Natural killer cell (primary cell): ENCODE measurements at regions not wholly inside any gene's neighbourhood (a gene's known extent, or its start where the extent isn't known, plus 50 kb on each side); places are given as distances from the start of the nearest gene placed in this dataset.
"Not testable (repeated sequence)": the region's sequence is repeated elsewhere in the genome, so short reads cannot be mapped to it uniquely, and the experiment has no call there.

Experiments used
- ATAC-seq, 3 donors: fragments of 150-1000 bp in 2 of 3; fragments of 200-7000 bp in 1 of 3; cut with Tn5 transposase; 1 replicate in 1 of 3; 2 replicates in 2 of 3; pipeline ENCODE4 v1.10.0; 2021; ENCODE audit warnings: mild to moderate bottlenecking in 2 of 3, moderate library complexity in 2 of 3
- DNase-seq, 2 donors: peaks; one replicate each; pipeline versions ENCODE4 v3.0.0 to v3.0.0-alpha.2; 2013 to 2021; ENCODE audit warnings: mixed read lengths in 1 of 2
- H3K27ac ChIP-seq: one replicate; pipeline ENCODE4 v1.5.1; 2013; ENCODE audit warnings: mild to moderate bottlenecking, low read length
- H3K27me3 ChIP-seq: one replicate; pipeline ENCODE4 v1.6.1; 2013; ENCODE audit warnings: low read length; ENCODE audit not compliant: control insufficient read depth, insufficient read depth
- H3K36me3 ChIP-seq: one replicate; pipeline ENCODE4 v1.6.1; 2013; ENCODE audit warnings: low read length; ENCODE audit not compliant: control insufficient read depth, insufficient read depth
- H3K4me1 ChIP-seq: one replicate; pipeline ENCODE4 v1.6.1; 2013; ENCODE audit warnings: low read length; ENCODE audit not compliant: control insufficient read depth, insufficient read depth
- H3K4me3 ChIP-seq: one replicate; pipeline ENCODE4 v1.5.1; 2013; ENCODE audit warnings: low read length
- H3K9me3 ChIP-seq: one replicate; pipeline ENCODE4 v1.6.1; 2013; ENCODE audit warnings: low read length; ENCODE audit not compliant: control insufficient read depth, insufficient read depth
- H3K27ac Mint-ChIP-seq, 2 donors: one replicate each; pipeline ENCODE4 v1.8.0; 2022; ENCODE audit warnings: mild to moderate bottlenecking in 2 of 2, mixed read lengths in 2 of 2, moderate library complexity in 1 of 2
- H3K27me3 Mint-ChIP-seq, 2 donors: one replicate each; pipeline ENCODE4 v1.8.0; 2022; ENCODE audit warnings: low read depth in 2 of 2, mixed read lengths in 2 of 2
- H3K36me3 Mint-ChIP-seq: one replicate; pipeline ENCODE4 v1.8.0; 2022; ENCODE audit warnings: mixed read lengths
- H3K4me1 Mint-ChIP-seq, 2 donors: one replicate each; pipeline ENCODE4 v1.8.0; 2022; ENCODE audit warnings: mixed read lengths in 2 of 2
- H3K4me3 Mint-ChIP-seq: one replicate; pipeline ENCODE4 v1.8.0; 2022; ENCODE audit warnings: mild to moderate bottlenecking, moderate library complexity, mixed read lengths
- H3K9me3 Mint-ChIP-seq, 2 donors: one replicate each; pipeline ENCODE4 v1.8.0; 2022; ENCODE audit warnings: mixed read lengths in 2 of 2
- WGBS: methylation state at CpG from one replicate; pipeline ENCODE4 v1.1.7; 2013; ENCODE audit warnings: missing lambda C conversion rate; ENCODE audit not compliant: insufficient coverage; 5-methylcytosine and 5-hydroxymethylcytosine counted together
- intact Hi-C: fragments of 100-400 bp; cut with micrococcal nuclease; formaldehyde crosslinking; loops from one replicate; pipeline ENCODE4 v1.14.2; 2022
- TF ChIP-seq, protein P1 (sequence below): fragments of 200-600 bp; IDR thresholded peaks from one replicate; pipeline ENCODE4 v1.8.0; 2022; ENCODE audit warnings: antibody characterized with exemption

GRCh38 chr5:44951371-44951770, 142.6 kb downstream of the MRPS30 start:
- no peaks in the 10 kb centered on the region for H3K4me1 Mint-ChIP-seq
- H3K9me3 Mint-ChIP-seq, result peaks cover 3 to 4% of the 10 kb centered on the region in 2 donors
- H3K36me3 Mint-ChIP-seq, result no peaks in the 10 kb centered on the region
- intact Hi-C loops, result no loop called here
- ATAC-seq (no peak), DNase-seq (no peak)
- Histone ChIP-seq H3K36me3 (no peaks in the 10 kb centered on the region), H3K4me3 (no peak overlapping the region), H3K27ac (no peak overlapping the region), H3K4me1 (no peaks in the 10 kb centered on the region), H3K27me3 (no peaks in the 10 kb centered on the region), H3K9me3 (no peaks in the 10 kb centered on the region)
- H3K27ac Mint-ChIP-seq, result no peak overlapping the region
- 74% methylated on average over 2 of the region's 3 CpGs for WGBS
- no peak overlapping the region for H3K4me3 Mint-ChIP-seq
- H3K27me3 Mint-ChIP-seq, result no peaks in the 10 kb centered on the region
- TF ChIP-seq, protein P1, sequence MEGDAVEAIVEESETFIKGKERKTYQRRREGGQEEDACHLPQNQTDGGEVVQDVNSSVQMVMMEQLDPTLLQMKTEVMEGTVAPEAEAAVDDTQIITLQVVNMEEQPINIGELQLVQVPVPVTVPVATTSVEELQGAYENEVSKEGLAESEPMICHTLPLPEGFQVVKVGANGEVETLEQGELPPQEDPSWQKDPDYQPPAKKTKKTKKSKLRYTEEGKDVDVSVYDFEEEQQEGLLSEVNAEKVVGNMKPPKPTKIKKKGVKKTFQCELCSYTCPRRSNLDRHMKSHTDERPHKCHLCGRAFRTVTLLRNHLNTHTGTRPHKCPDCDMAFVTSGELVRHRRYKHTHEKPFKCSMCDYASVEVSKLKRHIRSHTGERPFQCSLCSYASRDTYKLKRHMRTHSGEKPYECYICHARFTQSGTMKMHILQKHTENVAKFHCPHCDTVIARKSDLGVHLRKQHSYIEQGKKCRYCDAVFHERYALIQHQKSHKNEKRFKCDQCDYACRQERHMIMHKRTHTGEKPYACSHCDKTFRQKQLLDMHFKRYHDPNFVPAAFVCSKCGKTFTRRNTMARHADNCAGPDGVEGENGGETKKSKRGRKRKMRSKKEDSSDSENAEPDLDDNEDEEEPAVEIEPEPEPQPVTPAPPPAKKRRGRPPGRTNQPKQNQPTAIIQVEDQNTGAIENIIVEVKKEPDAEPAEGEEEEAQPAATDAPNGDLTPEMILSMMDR, result no peak

DNA sequence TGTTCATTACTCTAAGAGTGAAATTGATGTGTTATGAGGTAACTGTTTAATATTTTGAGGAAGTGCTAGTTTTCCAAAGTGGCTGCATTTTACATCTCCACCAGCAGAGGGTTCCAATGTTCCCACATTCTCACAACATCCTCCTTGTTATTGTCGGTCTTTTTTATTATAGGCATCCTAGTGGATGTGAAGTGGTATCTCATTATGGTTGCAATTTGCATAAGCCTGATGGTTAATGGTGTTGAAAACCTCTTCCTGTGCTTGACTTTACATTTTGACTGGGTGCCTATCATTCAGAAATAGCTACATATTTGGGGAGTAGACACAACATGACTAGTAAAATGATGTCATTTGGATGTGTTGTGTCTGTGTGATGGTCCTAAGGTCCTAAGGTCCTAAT, 143.6 kb downstream of the MRPS30 start:
- DNase-seq (no peak), ATAC-seq (no peak)
- no peaks in the 10 kb centered on the region for H3K4me1 ChIP-seq
- no peaks in the 10 kb centered on the region for H3K27me3 ChIP-seq
- WGBS, result no CpG with 5 or more reads among the region's 1 CpG
- Mint-ChIP-seq H3K27ac (no peak overlapping the region), H3K9me3 (peaks cover 6 to 7% of the 10 kb centered on the region in 2 donors), H3K4me1 (no peaks in the 10 kb centered on the region), H3K36me3 (no peaks in the 10 kb centered on the region), H3K4me3 (no peak overlapping the region), H3K27me3 (no peaks in the 10 kb centered on the region)
- intact Hi-C loops, result no loop called here
- H3K9me3 ChIP-seq, result no peaks in the 10 kb centered on the region
- TF ChIP-seq, protein P1, result no peak
- H3K4me3 ChIP-seq, result no peak overlapping the region
- H3K27ac ChIP-seq, result no peak overlapping the region
- no peaks in the 10 kb centered on the region for H3K36me3 ChIP-seq

DNA sequence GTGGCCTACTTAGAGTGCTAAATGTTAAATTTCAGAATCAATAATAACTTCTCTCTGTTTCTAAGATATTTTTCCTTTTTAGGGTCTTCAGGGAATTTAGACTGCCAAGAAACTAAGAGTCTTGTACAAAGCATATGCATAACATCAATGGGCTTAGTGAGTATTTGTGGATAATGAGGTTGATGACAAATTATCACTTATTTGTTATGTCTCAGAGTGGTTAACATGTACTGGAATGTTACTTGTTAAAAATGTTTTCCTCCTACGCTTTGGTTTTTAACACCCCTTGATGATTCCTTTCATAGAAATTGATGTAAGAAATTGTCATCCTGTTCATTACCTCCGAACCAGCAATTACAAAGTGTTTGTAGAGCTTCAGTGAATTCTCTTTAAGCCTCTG, 144.3 kb downstream of the MRPS30 start:
- H3K27me3 Mint-ChIP-seq, result no peaks in the 10 kb centered on the region
- H3K4me1 Mint-ChIP-seq, result no peaks in the 10 kb centered on the region
- TF ChIP-seq, protein P1, result no peak
- Histone ChIP-seq H3K4me1 (no peaks in the 10 kb centered on the region), H3K4me3 (no peak overlapping the region), H3K27ac (no peak overlapping the region), H3K36me3 (no peaks in the 10 kb centered on the region), H3K9me3 (no peaks in the 10 kb centered on the region), H3K27me3 (no peaks in the 10 kb centered on the region)
- H3K27ac Mint-ChIP-seq, result no peak overlapping the region
- H3K9me3 Mint-ChIP-seq, result peaks cover 5 to 6% of the 10 kb centered on the region in 2 donors
- DNase-seq (no peak), ATAC-seq (no peak)
- 75% methylated on average over 1 of the region's 2 CpGs for WGBS
- H3K4me3 Mint-ChIP-seq, result no peak overlapping the region
- intact Hi-C loops, result no loop called here
- H3K36me3 Mint-ChIP-seq, result no peaks in the 10 kb centered on the region

GRCh38 chr5:44958943-44959454, 150.3 kb downstream of the MRPS30 start:
- H3K9me3 Mint-ChIP-seq, result peaks cover 15 to 19% of the 10 kb centered on the region in 2 donors
- H3K4me1 ChIP-seq, H3K4me1 Mint-ChIP-seq, H3K27ac ChIP-seq, ATAC-seq, H3K4me3 ChIP-seq, H3K27me3 Mint-ChIP-seq, H3K36me3 Mint-ChIP-seq, DNase-seq, H3K36me3 ChIP-seq, H3K27ac Mint-ChIP-seq, intact Hi-C loops, H3K4me3 Mint-ChIP-seq, H3K27me3 ChIP-seq, H3K9me3 ChIP-seq: not testable (repeated sequence)
- 90% methylated on average over 6 of the region's 6 CpGs for WGBS
